Lower leg skin (tissue), 4 donors: ENCODE measurements at regions not wholly inside any gene's neighbourhood (a gene's known extent, or its start where the extent isn't known, plus 50 kb on each side); places are given as distances from the start of the nearest gene placed in this dataset.

ENCODE experiments used
- DNase-seq, 2 donors: peaks; one replicate each; pipeline ENCODE4 v3.0.0-alpha.2; 2019; ENCODE audit warnings: low spot score in 2 of 2
- H3K4me3 ChIP-seq: fragments of 200-600 bp; sonication (generic); 2 replicates; pipeline ENCODE4 v1.5.1; 2017; ENCODE audit warnings: mild to moderate bottlenecking, low read depth; ENCODE audit not compliant: poor library complexity, severe bottlenecking
- CTCF ChIP-seq, 3 donors: fragments of 450-650 bp; IDR thresholded peaks; one replicate each; pipeline ENCODE4 v1.5.1; 2016; ENCODE audit warnings: antibody characterized with exemption in 3 of 3, mild to moderate bottlenecking in 3 of 3, moderate library complexity in 2 of 3
- POLR2A ChIP-seq, 2 donors: fragments of 450-650 bp; IDR thresholded peaks; one replicate each; pipeline ENCODE4 v1.6.1; 2016 to 2017; ENCODE audit warnings: antibody characterized with exemption in 2 of 2, mild to moderate bottlenecking in 1 of 2, moderate library complexity in 1 of 2
- WGBS, 2 donors: methylation state at CpG; one replicate each; pipeline ENCODE4 v1.1.5; 2018; 5-methylcytosine and 5-hydroxymethylcytosine counted together
- intact Hi-C: fragments of 100-400 bp; cut with DNase I; formaldehyde crosslinking; loops from one replicate; pipeline ENCODE4 v1.15.0; 2023; ENCODE audit warnings: low total_unique reads

GRCh38 chr5:143870362-143870761, 58.4 kb downstream of the HMHB1 start:
- intact Hi-C loops: no loop called here
- 97 to 98% methylated on average over 1 of the region's 1 CpG for WGBS, 2 donors
- TF ChIP-seq POLR2A (IDR thresholded peaks at IDR 0.05): no peak
- TF ChIP-seq CTCF (IDR thresholded peaks at IDR 0.05): no peak
- no peak for DNase-seq
- H3K4me3 ChIP-seq: no peak overlapping the region

- TF ChIP-seq CTCF (IDR thresholded peaks at IDR 0.05) (no peak), POLR2A (IDR thresholded peaks at IDR 0.05) (no peak)
- 72 to 80% methylated on average over 5 of the region's 5 CpGs for WGBS, 2 donors
- intact Hi-C loops: no loop called here
- H3K4me3 ChIP-seq: no peak overlapping the region
- DNase-seq: no peak
Measured at GRCh38 chr5:143870871-143871632, 59.1 kb downstream of the HMHB1 start.

- no peak overlapping the region for H3K4me3 ChIP-seq
- TF ChIP-seq POLR2A (IDR thresholded peaks at IDR 0.05): no peak
- intact Hi-C loops: no loop called here
- WGBS, 2 donors: 57 to 87% methylated on average over 2 of the region's 2 CpGs
- DNase-seq: no peak
Measured at GRCh38 chr5:143871672-143872071, 59.7 kb downstream of the HMHB1 start.

- TF ChIP-seq POLR2A (IDR thresholded peaks at IDR 0.05) (no peak), CTCF (IDR thresholded peaks at IDR 0.05) (no peak)
- WGBS, 2 donors: 71 to 79% methylated on average over 4 of the region's 4 CpGs
- intact Hi-C loops: no loop called here
- no peak overlapping the region for H3K4me3 ChIP-seq
- no peak for DNase-seq
Measured at GRCh38 chr5:143874312-143874711, 62.4 kb downstream of the HMHB1 start.

GRCh38 chr5:143877196-143877595, 65.2 kb downstream of the HMHB1 start:
- intact Hi-C loops: no loop called here
- no peak for TF ChIP-seq POLR2A (IDR thresholded peaks at IDR 0.05)
- no peak overlapping the region for H3K4me3 ChIP-seq
- DNase-seq: no peak
- whole genome bisulfite sequencing, 2 donors: 87 to 91% methylated on average over 2 of the region's 2 CpGs

GRCh38 chr5:143878430-143878829, 66.5 kb downstream of the HMHB1 start:
- intact Hi-C loops: no loop called here

More at GRCh38 chr5:143878430-143878829, 66.5 kb downstream of the HMHB1 start:
- no peak for DNase-seq
- no peak overlapping the region for H3K4me3 ChIP-seq
- TF ChIP-seq POLR2A (IDR thresholded peaks at IDR 0.05) (no peak), CTCF (IDR thresholded peaks at IDR 0.05) (no peak)
- WGBS, 2 donors: 93 to 96% methylated on average over 5 of the region's 5 CpGs
